GM10248 (cell line): ENCODE measurements at regions not wholly inside any gene's neighbourhood (a gene's known extent, or its start where the extent isn't known, plus 50 kb on each side); places are given as distances from the start of the nearest gene placed in this dataset.

Experiments used
- CTCF ChIA-PET: fragments of 300-600 bp; sonication (Branson Sonifier 250); formaldehyde crosslinking; extraction: SDS; loops from one replicate; lab custom pipeline; 2021; ENCODE audit warnings: antibody characterized with exemption; lab: Yijun Ruan, JAX
- POLR2A ChIA-PET: fragments of 350-650 bp; sonication (Branson Sonifier 250); formaldehyde crosslinking; extraction: SDS; loops from one replicate; lab custom pipeline; 2020; ENCODE audit warnings: antibody characterized with exemption; lab: Yijun Ruan, JAX
- DNase-seq: peaks from one replicate; pipeline ENCODE4 v3.0.0; 2012; ENCODE audit errors: extremely low spot score
- CTCF ChIP-seq: IDR thresholded peaks from 2 replicates; pipeline ENCODE4 v1.5.1; 2012; ENCODE audit warnings: mild to moderate bottlenecking, low read depth; ENCODE audit errors: extremely low read depth, missing control alignments, control extremely low read depth

- DNase-seq: no peak
- CTCF ChIA-PET: interaction anchor here (1.5 kb wide), 1 partner anchor 12 kb away, joined by 3 read pairs; no protein-coding TSS in a partner anchor
- no peak for TF ChIP-seq CTCF
- POLR2A ChIA-PET: no interaction called here
Observed at GRCh38 chr1:168782559-168783116, 53.6 kb upstream of the DPT start.

DNA sequence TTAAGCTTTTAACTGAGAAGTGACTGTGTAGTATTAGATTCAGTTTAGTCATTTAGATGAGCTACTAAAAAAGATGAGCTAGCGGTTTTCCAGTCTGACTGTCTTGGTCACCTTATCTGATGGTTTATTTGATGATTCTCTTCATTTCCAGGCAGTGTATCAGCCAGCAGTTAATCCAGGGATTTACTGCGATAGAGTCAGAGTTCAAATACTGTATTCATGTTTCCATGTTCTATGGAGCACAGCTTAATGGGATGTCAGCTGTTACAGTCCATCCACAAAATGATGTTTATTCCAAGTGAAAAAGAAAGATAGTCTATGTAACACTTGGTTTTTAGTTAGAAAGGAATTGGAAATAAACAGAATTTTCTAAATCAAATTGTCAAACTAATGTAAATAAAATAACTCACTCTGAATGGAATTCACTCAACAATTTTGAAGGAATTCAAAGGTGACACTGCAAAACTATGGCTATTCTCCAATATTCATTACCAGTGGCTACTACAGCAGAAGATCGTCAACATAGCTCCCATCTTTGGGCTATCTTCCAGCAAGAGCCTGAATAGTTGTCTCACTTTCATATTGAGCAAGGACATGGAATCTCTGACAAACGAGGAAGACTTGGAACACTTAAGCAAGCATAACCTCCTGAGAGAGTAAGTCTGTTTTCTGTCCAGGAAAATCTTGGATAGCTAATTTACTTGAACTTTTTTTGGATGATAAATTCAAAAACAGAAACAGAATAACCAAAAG lies 54.6 kb upstream of the DPT start:
- no peak for DNase-seq
- no peak for TF ChIP-seq CTCF
- ChIA-PET CTCF (interaction anchor here (1.0 to 2.7 kb wide), 7 partner anchors 9 to 178 kb away, joined by 3 to 12 read pairs (median 4); no protein-coding TSS in a partner anchor), POLR2A (no interaction called here)

DNA sequence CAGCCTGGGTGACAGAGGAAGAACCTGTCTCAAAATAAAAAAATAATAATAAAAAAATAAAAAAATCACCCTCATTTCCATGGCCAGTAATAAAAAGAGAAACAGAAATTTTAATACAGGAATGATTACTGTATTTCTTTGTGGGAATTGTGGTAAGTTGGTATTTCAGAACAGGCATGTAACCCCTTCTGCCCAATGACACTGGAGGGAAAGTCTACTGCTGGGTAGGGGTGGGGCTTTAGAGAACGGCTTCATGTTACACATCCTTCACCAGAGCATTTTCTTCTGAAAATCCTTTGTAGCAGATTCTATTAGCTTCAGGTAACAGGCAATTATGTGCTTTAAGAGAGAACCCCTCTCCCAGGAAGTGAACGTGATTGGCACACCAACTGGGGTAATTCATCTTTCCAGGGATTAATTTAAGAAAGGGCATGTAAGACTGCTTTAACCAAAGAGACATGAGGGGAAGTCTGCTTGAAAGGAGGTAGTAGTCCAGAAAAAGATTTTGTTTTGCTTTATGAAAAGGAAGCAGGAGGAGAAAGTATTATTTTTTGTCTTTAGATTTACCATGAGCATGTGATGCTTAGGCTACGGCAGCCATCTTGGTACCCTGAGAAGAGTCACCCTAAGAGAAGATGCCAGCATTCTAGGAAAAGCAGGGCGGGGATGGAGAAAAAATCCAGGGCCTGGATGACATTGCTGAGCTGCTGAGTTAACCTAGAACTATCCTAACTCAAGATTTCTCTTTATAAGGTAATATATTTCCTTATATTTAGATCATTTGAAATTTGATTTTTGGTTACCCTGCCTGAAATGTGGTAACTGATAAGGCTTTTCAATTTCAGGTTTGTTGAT lies 57.7 kb upstream of the DPT start:
- ChIA-PET CTCF (interaction anchor here (0.8 kb wide), 1 partner anchor 16 kb away, joined by 3 read pairs; no protein-coding TSS in a partner anchor), POLR2A (no interaction called here)
- no peak for TF ChIP-seq CTCF
- no peak for DNase-seq

DNA sequence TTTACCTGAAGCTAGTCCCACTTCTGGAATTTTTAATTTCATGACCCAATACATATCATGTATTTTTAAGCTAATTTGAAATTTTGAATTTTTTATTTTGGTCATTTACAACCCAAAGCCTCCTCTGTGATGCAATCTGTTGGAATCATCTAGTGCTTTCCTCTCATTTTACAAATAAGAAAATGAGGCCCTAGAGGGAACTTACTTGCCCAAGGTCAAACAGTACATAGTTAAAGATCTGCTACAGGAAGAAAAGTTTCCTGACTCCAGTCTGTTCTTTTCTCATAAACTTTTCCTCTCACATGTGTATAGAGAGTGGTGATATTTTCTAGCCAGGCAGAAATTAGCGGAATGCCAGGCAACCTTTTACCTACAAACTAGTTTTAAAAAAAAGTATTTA lies 59.3 kb upstream of the DPT start:
- POLR2A ChIA-PET: no interaction called here

GRCh38 chr1:168789501-168789900 lies 60.5 kb upstream of the DPT start:
- no peak for DNase-seq
- ChIA-PET CTCF (interaction anchor here (0.8 to 1.4 kb wide), 3 partner anchors 11 to 127 kb away, joined by 3 to 4 read pairs (median 3); no protein-coding TSS in a partner anchor), POLR2A (no interaction called here)
- TF ChIP-seq CTCF: no peak

More for the DNA sequence above, 59.3 kb upstream of the DPT start:
- no peak for DNase-seq
- no peak for TF ChIP-seq CTCF
- CTCF ChIA-PET: interaction anchor here (0.9 to 1.1 kb wide), 3 partner anchors 14 to 35 kb away, joined by 3 read pairs; no protein-coding TSS in a partner anchor

- POLR2A ChIA-PET: no interaction called here
- no peak for TF ChIP-seq CTCF
- CTCF ChIA-PET: interaction anchor here (1.6 kb wide), 1 partner anchor 16 kb away, joined by 5 read pairs; no protein-coding TSS in a partner anchor
- DNase-seq: peak; percentile 20
Observed at GRCh38 chr1:168792142-168792541, 63.1 kb upstream of the DPT start.
